ENCODE measurements at regions not wholly inside any gene's neighbourhood (a gene's known extent, or its start where the extent isn't known, plus 50 kb on each side); places are given as distances from the start of the nearest gene placed in this dataset.

- Histone ChIP-seq H3K4me1 (ENCODE audit: control insufficient read depth, extremely low read depth, insufficient read depth, low read length) (no peaks in the 10 kb centered on the region), H4K20me1 (ENCODE audit: control insufficient read depth, extremely low read depth, insufficient read depth, low read length) (no peaks in the 10 kb centered on the region), H2AFZ (ENCODE audit: control insufficient read depth, low read length) (no peak overlapping the region), H3K9me3 (ENCODE audit: control insufficient read depth, low read depth, low read length) (no peaks in the 10 kb centered on the region), H3K79me2 (ENCODE audit: control insufficient read depth, insufficient read depth, low read length) (no peaks in the 10 kb centered on the region), H3K9me1 (ENCODE audit: control insufficient read depth, extremely low read depth, insufficient read depth, low read length) (no peaks in the 10 kb centered on the region), H3K4me2 (ENCODE audit: control insufficient read depth, extremely low read depth, insufficient read depth, low read depth, low read length) (no peak overlapping the region), H3K36me3 (ENCODE audit: control insufficient read depth in 2 of 2, extremely low read depth in 1 of 2, insufficient read depth in 2 of 2, low read length in 2 of 2) (no peaks in the 10 kb centered on the region), H3K27me3 (ENCODE audit: control insufficient read depth, extremely low read depth, insufficient read depth, low read length) (no peaks in the 10 kb centered on the region), H3K27ac (ENCODE audit: control insufficient read depth, insufficient read depth, low read length) (no peak overlapping the region), H3K4me3 (ENCODE audit: control insufficient read depth in 2 of 3, extremely low read depth in 1 of 3, insufficient read depth in 2 of 3, low read depth in 1 of 3, low read length in 3 of 3) (no peak overlapping the region), H3K9ac (ENCODE audit: control insufficient read depth, extremely low read depth, insufficient read depth, low read length) (no peak overlapping the region)
- DNase-seq (ENCODE audit: low read depth, low spot score) (no peak), FAIRE-seq (no peak)
- no peak for TF ChIP-seq CTCF (optimal IDR thresholded peaks at IDR 0.05 in 1 of 3, IDR thresholded peaks at IDR 0.05 in 1 of 3, conservative IDR thresholded peaks at IDR 0.05 in 1 of 3; ENCODE audit: extremely low read depth in 1 of 3, insufficient read depth in 2 of 3, low read length in 3 of 3)
- no peak for TF ChIP-seq EZH2 (IDR thresholded peaks at IDR 0.05; ENCODE audit: low read length)
- dilution Hi-C loops (cut with MboI; ENCODE audit: extremely low pct_ligation_motif_present, low sequenced_read_pairs) = no loop called here
Observed at GRCh38 chr4:124525524-124525923, 187.0 kb downstream of the ANKRD50 start.

GRCh38 chr4:124526331-124526730 lies 186.2 kb downstream of the ANKRD50 start:
- FAIRE-seq (no peak), DNase-seq (ENCODE audit: low read depth, low spot score) (no peak)
- Histone ChIP-seq H4K20me1 (ENCODE audit: control insufficient read depth, extremely low read depth, insufficient read depth, low read length) (no peaks in the 10 kb centered on the region), H3K36me3 (ENCODE audit: control insufficient read depth in 2 of 2, extremely low read depth in 1 of 2, insufficient read depth in 2 of 2, low read length in 2 of 2) (no peaks in the 10 kb centered on the region), H2AFZ (ENCODE audit: control insufficient read depth, low read length) (no peak overlapping the region), H3K4me1 (ENCODE audit: control insufficient read depth, extremely low read depth, insufficient read depth, low read length) (no peaks in the 10 kb centered on the region), H3K4me2 (ENCODE audit: control insufficient read depth, extremely low read depth, insufficient read depth, low read depth, low read length) (no peak overlapping the region), H3K9me1 (ENCODE audit: control insufficient read depth, extremely low read depth, insufficient read depth, low read length) (no peaks in the 10 kb centered on the region), H3K79me2 (ENCODE audit: control insufficient read depth, insufficient read depth, low read length) (no peaks in the 10 kb centered on the region), H3K27me3 (ENCODE audit: control insufficient read depth, extremely low read depth, insufficient read depth, low read length) (no peaks in the 10 kb centered on the region), H3K4me3 (ENCODE audit: control insufficient read depth in 2 of 3, extremely low read depth in 1 of 3, insufficient read depth in 2 of 3, low read depth in 1 of 3, low read length in 3 of 3) (no peak overlapping the region), H3K9ac (ENCODE audit: control insufficient read depth, extremely low read depth, insufficient read depth, low read length) (no peak overlapping the region), H3K9me3 (ENCODE audit: control insufficient read depth, low read depth, low read length) (no peaks in the 10 kb centered on the region), H3K27ac (ENCODE audit: control insufficient read depth, insufficient read depth, low read length) (no peak overlapping the region)
- TF ChIP-seq CTCF (optimal IDR thresholded peaks at IDR 0.05 in 1 of 3, IDR thresholded peaks at IDR 0.05 in 1 of 3, conservative IDR thresholded peaks at IDR 0.05 in 1 of 3; ENCODE audit: extremely low read depth in 1 of 3, insufficient read depth in 2 of 3, low read length in 3 of 3) (no peak), EZH2 (IDR thresholded peaks at IDR 0.05; ENCODE audit: low read length) (no peak)
- dilution Hi-C loops (cut with MboI; ENCODE audit: extremely low pct_ligation_motif_present, low sequenced_read_pairs) = no loop called here
